GM19438 (cell line): ENCODE measurements at regions not wholly inside any gene's neighbourhood (a gene's known extent, or its start where the extent isn't known, plus 50 kb on each side); places are given as distances from the start of the nearest gene placed in this dataset.
"Not testable (repeated sequence)": the region's sequence is repeated elsewhere in the genome, so short reads cannot be mapped to it uniquely, and the experiment has no call there.

Experiments used
- ATAC-seq: cut with Tn5 transposase; IDR thresholded peaks from one replicate; pipeline ENCODE4 v1.9.1; 2021; ENCODE audit warnings: low read depth; ENCODE audit not compliant: unreplicated experiment

DNA sequence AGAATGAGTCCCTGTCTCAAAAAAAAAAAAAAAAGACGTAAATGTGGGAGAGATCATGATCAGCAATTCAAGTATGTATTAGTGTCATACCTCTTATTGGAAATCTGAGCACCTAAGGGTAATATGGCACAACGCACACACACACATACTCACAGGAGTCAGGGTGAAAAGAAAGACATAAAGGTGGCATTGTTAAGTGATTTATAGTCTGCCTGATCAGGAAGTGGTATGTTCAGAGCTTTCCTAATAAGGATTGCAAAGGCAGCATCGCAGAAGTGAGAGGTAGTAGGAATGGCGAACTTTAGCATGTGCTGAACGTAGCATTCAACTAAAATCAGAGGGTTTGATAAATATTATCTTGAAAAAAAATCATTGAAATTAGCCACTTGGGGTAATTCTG, 854.3 kb downstream of the METTL15 start:
- ATAC-seq = no peak

DNA sequence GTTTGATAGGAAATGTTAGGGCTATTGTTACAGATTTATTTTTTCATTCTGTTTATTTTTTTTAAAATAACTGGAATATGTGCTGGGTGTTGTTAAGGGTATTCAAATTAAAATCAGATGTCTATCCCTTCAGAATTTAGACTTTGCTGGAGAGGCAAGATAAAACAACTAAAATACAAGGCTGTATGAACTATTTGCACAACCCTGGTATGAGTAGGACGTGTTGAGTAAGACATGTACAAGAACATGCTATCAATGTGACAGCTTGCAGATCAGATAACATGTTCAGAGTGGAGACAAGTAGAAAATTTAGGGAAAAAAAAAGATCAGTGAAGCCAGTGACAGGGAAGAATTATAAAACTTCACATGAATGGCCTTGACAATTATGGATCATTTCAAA, 853.5 kb downstream of the METTL15 start:
- ATAC-seq = no peak

- ATAC-seq = no peak
These were observed 848.3 kb downstream of the METTL15 start for GRCh38 chr11:28956446-28956845.

DNA sequence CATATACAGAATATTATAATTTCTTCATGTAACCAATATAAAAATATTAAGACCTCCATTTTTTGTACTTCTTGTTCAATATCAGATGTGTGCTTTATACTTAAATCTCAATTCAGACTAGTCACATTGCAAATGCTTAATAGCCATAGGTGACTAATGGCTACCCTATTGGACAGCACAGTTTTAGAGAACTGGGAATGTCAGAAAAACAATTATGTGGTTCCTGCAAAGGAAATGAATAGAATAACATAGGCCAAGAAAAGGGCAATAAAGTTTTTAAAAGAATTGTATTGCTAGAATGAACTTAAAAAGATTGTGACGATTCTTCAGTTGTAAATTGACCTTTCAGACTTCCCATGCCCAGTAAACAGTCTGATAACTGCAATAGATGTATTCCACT, 843.0 kb downstream of the METTL15 start:
- ATAC-seq = no peak

- no peak for ATAC-seq
These were observed 831.2 kb downstream of the METTL15 start for GRCh38 chr11:28939381-28939780.

GRCh38 chr11:28938091-28938490, 829.9 kb downstream of the METTL15 start:
- ATAC-seq = no peak

GRCh38 chr11:28932940-28933339, 824.8 kb downstream of the METTL15 start:
- no peak for ATAC-seq

DNA sequence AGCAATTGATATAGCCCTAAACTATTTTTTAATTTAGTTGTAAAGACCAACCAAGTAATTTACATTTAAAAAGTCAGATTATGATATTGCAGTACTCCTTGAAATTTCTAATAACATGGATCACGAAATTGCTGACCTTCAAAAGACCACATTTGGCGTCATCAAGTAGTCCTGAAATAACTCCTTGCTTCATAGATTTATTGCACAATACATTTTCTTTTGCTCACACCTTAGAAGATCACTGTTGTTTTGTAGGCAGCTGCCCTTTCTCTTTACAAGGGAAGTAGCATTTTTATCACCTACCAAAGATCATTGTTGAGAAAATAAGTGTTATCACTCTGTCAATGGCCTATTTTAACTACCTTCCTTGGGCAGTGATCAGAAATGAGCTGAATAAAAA, 815.8 kb downstream of the METTL15 start:
- ATAC-seq = no peak

DNA sequence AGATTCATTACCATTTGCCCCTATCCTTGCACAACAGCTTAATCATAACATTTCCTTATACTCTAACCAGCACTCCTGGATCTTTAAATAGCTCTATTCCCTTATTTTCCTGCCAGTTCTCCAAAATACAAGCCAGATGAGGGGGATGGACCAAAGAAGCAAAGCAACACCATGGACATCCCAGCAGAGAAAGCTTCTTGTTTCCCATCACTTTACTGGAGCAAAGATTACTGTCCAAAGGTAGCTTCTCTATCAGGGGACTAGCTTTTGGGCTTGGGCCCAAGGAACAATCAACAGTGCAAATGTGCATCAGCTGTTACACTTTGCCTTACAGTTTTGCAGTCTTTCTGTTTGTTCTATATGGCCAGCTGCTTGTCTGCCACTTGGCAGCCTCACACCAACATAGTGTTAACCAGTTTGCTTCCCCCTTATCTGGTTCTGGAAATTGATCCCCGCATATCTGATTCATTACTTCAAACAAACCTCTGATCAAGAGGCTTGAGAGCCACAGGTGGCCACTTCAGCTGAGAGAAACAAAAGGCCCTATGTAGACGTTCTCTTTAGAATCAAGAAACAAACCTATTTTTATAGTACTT, 814.3 kb downstream of the METTL15 start:
- ATAC-seq = no peak

GRCh38 chr11:28919194-28919593, 811.0 kb downstream of the METTL15 start:
- ATAC-seq = no peak

GRCh38 chr11:28913883-28914282, 805.7 kb downstream of the METTL15 start:
- no peak for ATAC-seq

GRCh38 chr11:28911829-28912228, 803.6 kb downstream of the METTL15 start:
- no peak for ATAC-seq

DNA sequence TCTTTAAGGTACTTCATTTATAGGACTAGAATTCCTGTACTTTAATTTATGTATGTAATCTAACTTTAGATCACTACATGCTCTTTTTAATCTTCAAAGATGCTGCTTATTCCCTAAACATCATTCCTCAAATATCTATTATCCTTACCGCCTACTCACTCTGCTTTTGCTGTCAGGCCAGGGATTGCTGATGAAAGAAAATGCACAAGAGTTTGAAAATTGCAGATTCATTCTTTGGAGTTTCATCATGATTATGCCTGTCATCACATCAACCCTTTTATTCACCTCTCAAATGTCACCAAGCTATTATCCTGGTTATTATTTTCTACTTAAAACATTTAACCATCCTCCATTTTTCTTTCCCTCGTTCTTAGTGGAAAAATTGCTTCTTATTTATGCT, 802.7 kb downstream of the METTL15 start:
- ATAC-seq = no peak

DNA sequence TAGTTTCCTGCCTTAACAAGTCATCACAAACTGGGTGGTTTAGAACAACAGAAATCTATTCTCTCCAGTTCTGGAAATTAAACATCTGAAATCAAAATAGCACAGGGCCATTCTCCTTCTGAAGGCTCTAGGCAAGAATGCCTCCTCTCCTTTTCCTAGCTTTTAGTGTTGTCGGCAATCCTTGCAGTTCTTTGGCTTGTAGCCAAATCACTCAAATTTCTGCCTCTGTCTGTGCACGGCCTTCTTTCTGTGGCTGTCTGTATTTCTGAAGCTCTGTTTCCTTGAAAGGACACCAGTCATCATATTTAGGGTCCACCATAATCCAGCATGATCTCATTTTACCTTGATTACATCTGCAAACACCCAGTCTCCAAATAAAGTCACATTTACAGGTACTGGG, 795.5 kb downstream of the METTL15 start:
- no peak for ATAC-seq

DNA sequence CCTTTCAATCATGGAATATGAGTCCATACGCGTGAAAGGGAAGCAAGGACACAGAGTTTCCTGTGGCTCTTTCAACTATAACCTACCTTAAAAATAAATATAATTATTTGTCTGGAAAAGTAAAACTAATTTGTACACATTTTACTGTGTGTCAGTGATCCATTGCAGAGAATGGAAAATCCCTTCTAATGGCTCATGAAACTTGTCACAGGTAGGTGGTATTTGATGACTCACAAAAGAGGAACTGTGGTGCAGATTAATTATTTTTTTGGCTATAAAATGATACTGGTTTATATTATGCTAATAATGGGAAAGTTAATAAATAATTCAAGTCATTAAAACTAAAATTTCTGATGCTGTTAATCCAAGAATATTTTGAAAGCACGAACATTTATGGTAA, 792.2 kb downstream of the METTL15 start:
- no peak for ATAC-seq

GRCh38 chr11:28899706-28900105, 791.5 kb downstream of the METTL15 start:
- no peak for ATAC-seq

GRCh38 chr11:28890601-28891040, 782.4 kb downstream of the METTL15 start:
- ATAC-seq = not testable (repeated sequence)

DNA sequence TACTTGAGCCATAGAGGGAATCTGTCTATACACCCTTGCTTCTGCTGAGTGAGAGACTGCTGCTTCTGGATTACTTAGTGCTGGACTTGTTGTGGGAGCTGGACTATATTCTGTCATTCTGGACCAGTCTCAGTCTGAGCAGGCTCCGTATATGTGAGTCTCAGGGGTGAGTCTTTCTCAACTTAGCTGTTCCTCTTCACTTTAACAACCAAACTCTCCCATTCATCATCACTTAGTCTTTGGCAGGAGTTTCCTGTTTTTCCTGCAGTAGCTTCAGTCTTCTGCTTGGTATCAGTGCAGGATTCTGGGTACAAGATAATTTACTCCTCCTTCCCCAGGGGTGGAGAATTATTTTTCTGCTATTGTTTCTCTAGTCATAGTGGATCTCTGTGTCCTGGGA, 779.5 kb downstream of the METTL15 start:
- no peak for ATAC-seq

GRCh38 chr11:28879869-28880268, 771.7 kb downstream of the METTL15 start:
- ATAC-seq = no peak

DNA sequence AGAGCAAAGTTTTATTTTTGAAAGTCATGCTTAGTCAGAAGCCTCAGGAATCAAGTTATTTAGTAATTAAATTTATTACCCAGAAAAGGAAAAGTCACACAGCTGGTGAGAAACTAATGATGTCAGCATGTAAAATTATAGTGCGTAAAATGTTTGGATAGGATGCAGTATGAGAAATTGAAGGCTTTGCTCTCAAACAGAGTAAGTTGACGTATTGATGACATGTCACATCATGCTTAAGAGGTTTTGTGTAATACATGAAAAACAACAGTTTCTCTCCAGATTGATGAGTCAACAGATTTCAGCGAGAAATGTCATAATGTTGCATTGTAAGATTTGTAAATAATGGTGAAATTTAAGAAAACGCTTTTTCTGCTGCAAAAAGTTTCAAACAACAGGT, 769.8 kb downstream of the METTL15 start:
- ATAC-seq = no peak

DNA sequence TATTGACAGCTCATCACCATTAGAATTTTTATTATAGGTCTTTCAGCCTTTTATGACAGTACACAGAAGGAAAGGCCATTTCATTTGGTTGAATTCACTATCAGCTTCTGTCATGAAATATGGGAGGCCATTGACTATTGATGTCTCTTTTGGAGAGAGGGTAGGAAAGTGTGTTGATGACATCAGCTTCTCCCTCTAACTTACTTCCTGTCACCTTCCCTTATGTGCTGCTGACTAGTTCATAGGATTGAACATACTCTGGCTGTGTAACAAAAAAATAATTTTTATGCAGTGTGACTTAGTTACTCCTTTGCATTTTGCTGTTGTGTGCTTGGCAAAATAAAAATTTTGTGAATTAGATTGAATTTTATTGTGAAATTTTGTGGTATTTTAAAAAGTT, 769.2 kb downstream of the METTL15 start:
- no peak for ATAC-seq

DNA sequence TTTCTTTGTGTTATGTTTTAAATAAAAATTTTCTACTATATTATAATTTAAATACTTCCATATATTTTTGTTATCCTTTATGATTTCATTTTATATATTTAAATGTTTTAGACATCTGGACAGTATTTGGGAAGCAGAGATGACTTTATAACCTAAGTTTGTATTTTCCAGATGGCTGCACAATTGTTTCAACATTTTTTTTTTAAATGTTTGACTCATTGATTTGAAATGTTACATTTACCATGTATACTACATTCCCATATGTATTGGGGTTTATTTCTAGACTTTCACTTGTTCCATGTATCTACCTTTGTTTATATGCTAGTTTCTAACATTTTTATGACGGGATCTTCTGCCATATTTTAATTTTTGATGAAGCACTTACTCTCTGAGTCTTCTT, 766.5 kb downstream of the METTL15 start:
- no peak for ATAC-seq

DNA sequence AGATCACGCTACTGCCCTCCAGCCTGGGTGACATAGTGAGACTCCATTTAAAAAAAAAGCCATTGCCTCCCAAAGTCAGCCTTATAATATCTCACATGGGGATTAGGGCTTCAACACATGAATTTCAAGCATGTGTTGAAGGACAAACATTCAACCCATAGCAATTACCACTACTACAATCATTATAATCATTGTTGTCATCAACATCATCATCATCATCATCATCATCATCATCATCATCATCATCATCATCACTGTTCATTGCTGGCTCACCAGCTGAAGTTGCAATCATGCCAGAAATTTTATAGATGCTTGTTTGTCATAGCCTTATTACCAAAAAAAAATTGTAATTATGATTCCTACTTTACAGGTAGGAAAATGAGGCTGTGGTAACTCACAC, 762.9 kb downstream of the METTL15 start:
- no peak for ATAC-seq
